Skin epidermis (tissue), 12 donors: ENCODE measurements at regions not wholly inside any gene's neighbourhood (a gene's known extent, or its start where the extent isn't known, plus 50 kb on each side); places are given as distances from the start of the nearest gene placed in this dataset.

Source experiments
- H3K27ac ChIP-seq, 21 experiments: fragments of 200-600 bp; sonication (generic) in 11 of 21; one replicate each; pipeline ENCODE4 v1.5.0; 2020; ENCODE audit warnings: mild to moderate bottlenecking in 3 of 21, inconsistent platforms in 2 of 21, moderate library complexity in 2 of 21
- H3K4me3 ChIP-seq, 7 experiments: fragments of 200-600 bp; sonication (generic) in 2 of 7; one replicate each; pipeline ENCODE4 v1.5.0; 2020; ENCODE audit warnings: inconsistent platforms in 2 of 7, mild to moderate bottlenecking in 2 of 7, moderate library complexity in 1 of 7

DNA sequence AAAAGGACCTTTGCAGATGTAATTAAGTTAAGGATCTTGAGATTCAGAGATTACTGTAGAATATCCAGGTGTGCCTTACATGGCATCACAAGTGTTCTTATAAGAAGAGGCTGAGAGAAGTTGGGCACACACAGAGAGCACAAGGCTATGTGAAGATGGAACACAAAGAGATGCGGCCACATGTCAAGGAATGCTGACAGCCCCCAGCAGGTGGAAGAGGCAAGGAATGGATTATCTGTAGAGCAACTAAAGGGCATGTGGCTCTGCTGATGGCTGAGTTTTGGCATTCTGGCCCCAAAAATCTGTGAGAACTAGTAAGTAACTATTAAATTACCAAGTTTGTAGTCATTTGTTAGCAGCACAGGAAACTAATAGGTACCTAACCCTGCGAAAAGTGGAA lies 640.7 kb upstream of the PCDH15 start:
- no peak overlapping the region for H3K4me3 ChIP-seq
- no peak overlapping the region for H3K27ac ChIP-seq

DNA sequence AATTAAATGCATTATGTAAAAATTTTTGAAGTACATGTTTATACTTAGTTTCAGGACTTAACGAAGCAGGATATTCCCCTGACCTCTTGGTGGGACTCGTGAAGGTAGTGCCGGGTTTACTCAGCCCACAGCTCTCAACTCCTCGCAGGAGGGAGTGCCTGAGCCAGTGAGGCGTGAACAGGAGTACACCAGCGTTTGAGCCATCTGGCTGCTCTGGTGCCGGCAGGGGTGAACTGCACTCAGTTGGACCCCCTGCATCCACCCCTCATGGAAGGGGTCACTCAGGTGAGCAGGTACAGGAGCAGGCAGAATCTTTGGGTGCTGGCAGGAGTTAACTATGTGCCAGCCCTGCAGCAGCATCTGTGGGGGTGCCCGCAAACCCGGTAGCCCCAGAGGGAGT lies 625.1 kb upstream of the PCDH15 start:
- Histone ChIP-seq H3K27ac (no peak overlapping the region), H3K4me3 (no peak overlapping the region)

DNA sequence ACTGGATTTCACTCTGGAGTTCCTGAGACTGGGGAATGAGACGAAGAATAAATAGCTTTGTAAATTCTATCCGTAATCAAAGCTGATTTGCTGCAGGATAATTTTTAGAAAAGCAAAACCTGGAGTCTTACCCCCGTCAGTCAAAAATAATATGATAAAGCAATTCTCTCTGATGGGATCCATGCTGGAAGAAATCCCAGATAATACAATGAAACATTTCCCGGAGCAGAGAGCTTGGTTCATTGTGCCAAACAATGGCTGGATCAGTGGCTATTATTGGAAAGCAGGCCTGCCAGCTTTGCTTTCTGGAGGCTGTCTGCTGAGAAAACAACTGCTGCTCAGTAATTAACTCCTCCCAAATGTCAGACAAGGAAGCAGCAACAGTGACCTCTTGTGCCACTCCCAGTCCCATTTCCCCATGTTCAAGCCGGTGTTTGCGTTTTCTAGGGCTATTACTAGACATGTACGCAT lies 609.4 kb upstream of the PCDH15 start:
- Histone ChIP-seq H3K4me3 (no peak overlapping the region), H3K27ac (peak overlapping the region in 4 of 21 experiments; percentile 28 to 55 (median 32))

DNA sequence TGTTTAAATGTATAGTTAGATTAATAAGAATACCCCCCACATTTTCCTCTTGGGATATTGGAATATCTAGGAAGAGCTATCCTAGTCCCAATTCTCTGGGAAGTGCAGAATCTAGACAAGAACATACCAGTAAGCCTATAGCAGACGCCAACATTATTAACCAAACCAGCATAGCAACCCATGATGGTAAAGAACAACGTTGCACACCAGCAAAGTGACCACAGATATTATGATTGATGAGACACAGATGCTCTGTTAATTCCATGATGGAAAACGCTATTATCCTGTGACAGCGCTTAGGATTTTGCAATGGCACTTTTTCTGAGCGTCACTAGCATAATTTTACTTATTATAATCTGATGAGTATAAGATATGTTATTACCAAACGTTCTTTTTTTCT lies 603.1 kb upstream of the PCDH15 start:
- H3K27ac ChIP-seq: no peak overlapping the region

DNA sequence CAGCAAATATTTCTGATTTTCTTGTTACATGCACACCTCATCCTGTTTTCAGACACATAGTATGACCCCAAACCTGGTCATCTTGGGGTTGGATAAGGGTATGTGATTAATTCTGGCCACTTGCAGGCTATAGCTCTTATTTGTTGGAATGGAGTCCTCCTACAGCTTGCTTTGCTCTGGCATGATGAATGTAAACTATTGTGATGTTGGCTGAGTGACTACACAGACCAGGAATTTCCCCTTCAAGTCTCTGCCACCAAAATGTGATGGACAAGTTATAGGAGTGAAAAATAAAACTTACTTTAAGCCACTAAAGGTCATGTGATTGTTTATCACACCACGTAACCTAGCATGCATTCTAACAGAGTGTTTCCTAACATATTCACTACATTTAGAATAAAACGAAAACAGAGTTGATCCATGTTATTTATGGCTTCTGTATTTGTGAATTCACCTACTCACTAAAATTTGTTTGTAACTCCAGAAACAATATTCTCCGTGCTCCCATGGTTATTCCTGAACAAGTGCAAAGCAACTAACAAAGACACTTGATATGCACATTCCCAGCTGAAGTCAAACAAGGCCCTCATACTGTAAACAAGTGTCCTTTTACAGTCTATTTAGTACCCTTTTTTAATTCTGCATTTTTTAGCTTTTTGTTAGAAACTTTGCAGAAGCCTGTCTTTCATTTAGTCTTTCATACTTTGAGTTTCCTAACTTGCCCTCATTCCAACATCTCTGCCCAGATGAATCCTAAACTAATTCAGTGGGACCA lies 599.2 kb upstream of the PCDH15 start:
- H3K4me3 ChIP-seq: no peak overlapping the region
- peak overlapping the region in 1 of 21 experiments; percentile 43 for H3K27ac ChIP-seq

More for the DNA sequence above, 603.1 kb upstream of the PCDH15 start:
- H3K4me3 ChIP-seq: no peak overlapping the region

GRCh38 chr10:55398497-55398882 lies 597.5 kb upstream of the PCDH15 start:
- no peak overlapping the region for H3K4me3 ChIP-seq
- no peak overlapping the region for H3K27ac ChIP-seq

GRCh38 chr10:55397777-55398496 lies 596.9 kb upstream of the PCDH15 start:
- no peak overlapping the region for H3K4me3 ChIP-seq
- no peak overlapping the region for H3K27ac ChIP-seq

- H3K4me3 ChIP-seq: no peak overlapping the region
- no peak overlapping the region for H3K27ac ChIP-seq
Measured at GRCh38 chr10:55378196-55378595, 577.2 kb upstream of the PCDH15 start.

DNA sequence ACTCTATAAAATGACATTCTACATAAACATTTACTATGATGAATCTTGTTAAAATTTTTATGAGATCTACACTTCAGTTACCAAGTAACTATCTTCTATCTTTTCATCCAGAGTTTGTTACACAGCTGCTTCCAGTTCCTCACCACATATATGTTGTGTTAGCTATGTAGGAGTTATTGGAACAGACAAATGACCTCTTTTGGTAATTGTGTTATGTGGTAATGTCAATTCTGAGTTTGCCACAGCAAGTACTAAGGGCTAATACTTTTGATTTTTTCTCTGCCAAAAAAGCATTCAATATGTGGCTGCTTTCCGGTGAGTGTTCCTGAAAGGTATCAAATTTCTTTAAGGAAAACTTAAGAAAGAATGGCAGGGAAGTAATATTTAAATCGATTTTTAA lies 573.9 kb upstream of the PCDH15 start:
- H3K4me3 ChIP-seq: no peak overlapping the region
- H3K27ac ChIP-seq: peak overlapping the region in 3 of 21 experiments; percentile 15 to 45 (median 25)

GRCh38 chr10:55374060-55374459 lies 573.0 kb upstream of the PCDH15 start:
- peak overlapping the region in 2 of 21 experiments; percentile 25 to 45 for H3K27ac ChIP-seq
- no peak overlapping the region for H3K4me3 ChIP-seq

- no peak overlapping the region for H3K4me3 ChIP-seq
- peak overlapping the region in 2 of 21 experiments; percentile 2 to 57 for H3K27ac ChIP-seq
Measured at GRCh38 chr10:55369670-55370420, 568.8 kb upstream of the PCDH15 start.

DNA sequence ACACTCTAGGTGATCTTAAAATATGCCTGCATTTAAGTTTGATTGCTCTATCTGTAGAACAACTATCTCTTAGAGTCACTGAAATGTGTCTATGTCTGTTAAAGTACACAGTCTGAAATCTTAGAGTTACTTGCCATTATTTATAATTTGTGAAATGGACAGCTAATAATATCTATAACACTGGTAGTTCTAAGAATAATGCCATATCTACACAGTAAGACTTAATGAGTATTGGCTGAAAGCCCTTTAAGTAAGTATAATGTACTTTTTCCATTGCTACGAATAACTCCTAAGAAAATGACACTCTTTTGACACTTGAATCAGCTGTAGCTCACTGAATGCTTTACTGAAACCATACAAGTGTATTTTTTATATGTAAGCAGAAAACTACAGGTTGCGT lies 567.4 kb upstream of the PCDH15 start:
- Histone ChIP-seq H3K27ac (no peak overlapping the region), H3K4me3 (no peak overlapping the region)

- Histone ChIP-seq H3K4me3 (no peak overlapping the region), H3K27ac (no peak overlapping the region)
Measured at GRCh38 chr10:55367555-55367954, 566.5 kb upstream of the PCDH15 start.

DNA sequence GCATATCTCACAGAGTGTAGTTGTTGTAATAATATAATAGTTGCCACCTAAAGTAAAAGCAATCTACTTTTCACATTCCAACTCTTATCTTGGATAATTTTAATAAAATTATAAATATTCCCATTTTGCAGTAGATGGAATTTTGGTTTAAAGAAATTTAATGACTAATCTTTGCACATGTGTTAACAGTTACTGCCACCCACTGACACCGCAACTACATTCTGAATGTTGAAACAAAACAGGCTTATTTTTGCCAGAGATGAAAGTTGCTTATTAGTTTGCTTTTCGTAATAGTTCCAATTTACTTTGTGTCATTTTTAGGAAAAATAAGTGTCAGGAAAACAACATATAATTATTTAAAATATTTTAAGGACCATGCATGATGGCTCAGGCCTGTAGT lies 557.5 kb upstream of the PCDH15 start:
- H3K27ac ChIP-seq: peak overlapping the region in 5 of 21 experiments; percentile 9 to 75 (median 38)
- no peak overlapping the region for H3K4me3 ChIP-seq

DNA sequence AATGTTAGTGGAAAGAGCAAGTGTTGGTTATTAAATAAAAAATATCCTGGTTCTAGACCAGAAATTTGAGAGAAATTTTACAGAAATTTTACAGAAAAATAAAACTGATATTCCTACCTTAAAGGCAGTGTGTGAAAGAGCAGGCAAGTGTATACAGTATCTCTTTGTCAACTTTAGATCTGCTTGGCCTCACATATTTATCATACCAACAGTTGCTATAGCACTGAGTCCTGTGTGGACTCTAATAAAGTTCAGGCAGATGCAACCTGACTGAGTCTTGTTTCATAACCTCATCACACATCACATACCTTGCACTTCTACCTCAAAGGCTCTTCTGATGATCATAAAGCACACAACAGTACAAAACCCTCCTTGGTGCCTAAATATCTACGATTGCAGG lies 552.4 kb upstream of the PCDH15 start:
- no peak overlapping the region for H3K27ac ChIP-seq
- H3K4me3 ChIP-seq: no peak overlapping the region

GRCh38 chr10:55351431-55351830 lies 550.4 kb upstream of the PCDH15 start:
- no peak overlapping the region for H3K27ac ChIP-seq
- H3K4me3 ChIP-seq: no peak overlapping the region

DNA sequence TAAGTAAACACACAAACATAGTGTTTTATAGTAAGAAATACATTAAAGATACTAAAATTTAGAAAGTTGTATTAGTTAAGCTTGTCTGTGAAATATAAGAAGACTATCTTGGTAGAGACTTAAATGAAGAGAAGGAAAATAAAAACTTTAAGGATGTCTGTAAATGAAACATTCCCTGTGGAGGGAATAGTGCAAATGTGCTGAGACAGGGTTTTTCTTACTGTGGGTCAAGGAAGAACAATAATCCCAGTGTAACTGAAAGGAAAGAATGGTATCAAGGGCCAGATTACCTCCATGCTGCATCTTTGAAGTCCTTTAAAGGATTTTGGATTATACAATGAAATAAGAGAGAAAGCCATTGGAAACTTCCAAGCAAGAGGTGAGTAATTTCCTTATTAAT lies 547.5 kb upstream of the PCDH15 start:
- Histone ChIP-seq H3K4me3 (no peak overlapping the region), H3K27ac (no peak overlapping the region)

DNA sequence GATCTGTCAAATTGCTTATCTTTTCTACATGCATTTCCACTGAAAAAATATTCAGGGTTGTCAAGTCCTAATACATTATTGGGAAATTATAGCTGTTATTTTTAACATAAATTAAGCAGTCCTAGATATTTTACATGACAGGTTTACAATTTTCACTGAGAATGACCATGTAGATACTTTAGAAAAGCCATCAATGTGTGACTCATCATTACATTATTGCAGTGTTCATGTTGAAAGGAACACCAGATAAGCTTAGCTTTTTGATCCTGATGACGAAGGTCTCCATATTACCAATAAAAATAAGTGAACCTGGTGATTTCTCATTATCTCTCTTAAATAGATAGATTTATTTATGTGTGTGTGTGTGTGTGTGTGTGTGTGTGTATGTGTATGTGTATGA lies 529.5 kb upstream of the PCDH15 start:
- H3K27ac ChIP-seq: no peak overlapping the region
- no peak overlapping the region for H3K4me3 ChIP-seq

GRCh38 chr10:55329796-55330195 lies 528.8 kb upstream of the PCDH15 start:
- no peak overlapping the region for H3K4me3 ChIP-seq

GRCh38 chr10:55320187-55320700 lies 519.2 kb upstream of the PCDH15 start:
- Histone ChIP-seq H3K4me3 (no peak overlapping the region), H3K27ac (no peak overlapping the region)

More at GRCh38 chr10:55329796-55330195, 528.8 kb upstream of the PCDH15 start:
- H3K27ac ChIP-seq: no peak overlapping the region
